ENCODE measurements at regions not wholly inside any gene's neighbourhood (a gene's known extent, or its start where the extent isn't known, plus 50 kb on each side); places are given as distances from the start of the nearest gene placed in this dataset.

GRCh38 chr7:15781944-15782343 lies 95.5 kb upstream of the MEOX2 start:
- no peak for TF ChIP-seq CTCF (conservative IDR thresholded peaks at IDR 0.05; ENCODE audit: low read depth in 2 of 2)
- TF ChIP-seq REST (IDR thresholded peaks at IDR 0.05; ENCODE audit: unreplicated experiment), result no peak
- TF ChIP-seq ZNF331 (CRISPR knock-in tag; IDR thresholded peaks at IDR 0.05; ENCODE audit: low read depth), result no peak
- TF ChIP-seq STAT1 (IDR thresholded peaks at IDR 0.05; ENCODE audit: unreplicated experiment), result no peak
- TF ChIP-seq POLR2AphosphoS5 (IDR thresholded peaks at IDR 0.05; ENCODE audit: low read depth), result no peak
- no peak for TF ChIP-seq EZH2 (IDR thresholded peaks at IDR 0.05; ENCODE audit: low read depth, unreplicated experiment)
- 0 out of 2 replicates have a peak, but pooled peaks have one; percentile 12 for TF ChIP-seq CREB1 (CRISPR knock-in tag; IDR thresholded peaks at IDR 0.05; ENCODE audit: low read depth)
- TF ChIP-seq EZH2phosphoT487 (IDR thresholded peaks at IDR 0.05; ENCODE audit: unreplicated experiment), result no peak
- no peak for TF ChIP-seq ETS1 (IDR thresholded peaks at IDR 0.05)
- peak; percentile 98 for TF ChIP-seq NANOG (IDR thresholded peaks at IDR 0.05; ENCODE audit: borderline replicate concordance)
- TF ChIP-seq JUNB (IDR thresholded peaks at IDR 0.05; ENCODE audit: unreplicated experiment), result no peak
- TF ChIP-seq ZNF114 (CRISPR knock-in tag; IDR thresholded peaks at IDR 0.05), result no peak
- TF ChIP-seq ZNF462 (CRISPR knock-in tag; IDR thresholded peaks at IDR 0.05), result peak; percentile 94

All from GM23338 (cell line).